GM04504 (cell line): ENCODE measurements at regions not wholly inside any gene's neighbourhood (a gene's known extent, or its start where the extent isn't known, plus 50 kb on each side); places are given as distances from the start of the nearest gene placed in this dataset.
"Not testable (repeated sequence)": the region's sequence is repeated elsewhere in the genome, so short reads cannot be mapped to it uniquely, and the experiment has no call there.

Experiments used
- DNase-seq: peaks from one replicate; pipeline ENCODE4 v3.0.0-alpha.2; 2012; ENCODE audit warnings: low read depth

DNA sequence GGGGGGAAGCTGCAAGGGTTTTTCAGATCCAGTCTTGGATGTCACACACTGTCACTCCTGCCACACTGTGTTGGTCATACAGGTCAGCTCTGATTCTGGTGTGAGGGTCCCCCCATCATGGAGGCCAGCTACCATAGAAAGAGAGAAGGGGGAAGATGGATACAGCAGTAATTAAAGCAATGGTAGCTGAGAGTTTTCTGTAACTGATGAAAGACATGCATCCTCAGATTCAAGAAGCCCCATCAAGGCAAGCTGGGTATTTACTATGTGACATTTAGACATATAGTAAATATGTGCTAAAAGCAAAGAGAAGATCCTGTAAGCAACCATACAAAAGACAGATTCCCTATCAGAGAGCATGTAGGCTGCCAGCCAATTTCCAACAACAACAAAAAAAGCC lies 110.9 kb upstream of the COL5A1 start:
- DNase-seq, result no peak

DNA sequence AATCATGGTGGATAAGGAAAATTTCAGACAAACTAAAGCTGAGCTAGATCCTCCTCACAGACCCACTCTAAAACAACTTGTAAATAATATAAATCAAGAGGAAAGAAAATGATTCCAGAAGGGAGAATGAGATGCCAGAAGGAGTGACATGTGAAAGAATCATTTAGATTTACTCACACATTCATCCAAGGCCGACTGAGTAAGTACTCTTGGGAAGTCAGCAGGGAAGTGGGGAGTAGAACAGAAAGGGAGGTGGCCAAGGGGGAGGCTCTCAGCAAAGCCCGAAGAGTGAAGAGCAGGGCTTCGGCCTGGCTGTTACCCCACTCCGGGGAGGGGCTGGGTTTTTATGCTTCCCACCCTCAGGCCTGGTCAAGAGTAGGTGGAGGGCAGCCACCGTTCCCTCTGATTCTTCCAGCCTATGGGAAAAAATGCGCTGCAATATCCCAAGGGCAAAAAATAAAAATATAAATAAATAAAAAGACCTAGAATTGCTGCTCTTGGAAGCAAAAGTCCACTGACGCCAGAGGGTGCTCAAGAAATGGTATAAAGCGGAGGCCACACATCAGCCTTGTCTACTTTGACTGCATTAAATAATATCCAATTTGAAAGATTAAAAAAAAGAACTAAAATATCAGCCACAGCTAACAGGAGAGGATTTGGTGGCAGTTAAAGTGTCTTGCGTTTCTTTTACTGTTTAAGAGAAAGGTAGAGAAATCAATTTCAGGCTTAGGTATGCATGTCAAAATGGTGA lies 110.2 kb upstream of the COL5A1 start:
- no peak for DNase-seq

DNA sequence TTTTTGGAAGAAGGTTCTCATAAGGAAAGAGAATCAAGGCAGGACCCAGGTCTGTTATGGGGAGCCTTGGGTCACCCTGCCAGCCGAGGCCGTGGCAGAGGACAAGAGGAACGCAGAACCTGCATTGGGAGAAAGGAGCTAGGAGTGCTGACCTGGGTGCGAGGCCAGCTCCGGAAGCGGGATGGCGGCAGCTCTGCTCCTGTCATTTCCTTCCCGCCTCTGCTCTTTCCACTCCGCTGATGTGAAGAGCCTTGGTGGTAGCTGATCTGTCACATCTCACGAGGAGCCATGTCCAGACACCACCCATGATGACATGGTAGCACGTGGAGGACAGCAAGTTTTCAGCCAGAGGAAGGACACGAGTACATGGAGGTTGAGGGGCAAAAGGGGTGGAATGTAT lies 109.5 kb upstream of the COL5A1 start:
- no peak for DNase-seq

DNA sequence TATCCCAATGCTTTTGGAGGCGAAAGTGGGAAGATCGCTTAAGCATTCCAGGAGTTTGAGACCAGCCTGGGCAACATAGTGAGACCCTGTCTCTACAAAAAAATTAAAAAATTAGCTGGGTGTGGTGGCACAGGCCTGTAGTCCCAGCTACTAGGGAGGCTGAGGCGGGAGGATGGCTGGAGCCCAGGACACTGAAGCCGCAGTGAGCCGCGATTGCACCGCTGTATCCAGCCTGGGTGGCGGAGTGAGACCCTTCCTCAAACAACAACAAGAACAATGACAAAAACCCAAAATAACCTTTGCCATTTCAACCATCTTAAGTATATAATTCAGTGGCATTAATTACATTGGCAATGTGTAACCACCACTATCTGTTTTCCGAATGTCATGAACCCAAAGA lies 108.9 kb upstream of the COL5A1 start:
- DNase-seq, result not testable (repeated sequence)

DNA sequence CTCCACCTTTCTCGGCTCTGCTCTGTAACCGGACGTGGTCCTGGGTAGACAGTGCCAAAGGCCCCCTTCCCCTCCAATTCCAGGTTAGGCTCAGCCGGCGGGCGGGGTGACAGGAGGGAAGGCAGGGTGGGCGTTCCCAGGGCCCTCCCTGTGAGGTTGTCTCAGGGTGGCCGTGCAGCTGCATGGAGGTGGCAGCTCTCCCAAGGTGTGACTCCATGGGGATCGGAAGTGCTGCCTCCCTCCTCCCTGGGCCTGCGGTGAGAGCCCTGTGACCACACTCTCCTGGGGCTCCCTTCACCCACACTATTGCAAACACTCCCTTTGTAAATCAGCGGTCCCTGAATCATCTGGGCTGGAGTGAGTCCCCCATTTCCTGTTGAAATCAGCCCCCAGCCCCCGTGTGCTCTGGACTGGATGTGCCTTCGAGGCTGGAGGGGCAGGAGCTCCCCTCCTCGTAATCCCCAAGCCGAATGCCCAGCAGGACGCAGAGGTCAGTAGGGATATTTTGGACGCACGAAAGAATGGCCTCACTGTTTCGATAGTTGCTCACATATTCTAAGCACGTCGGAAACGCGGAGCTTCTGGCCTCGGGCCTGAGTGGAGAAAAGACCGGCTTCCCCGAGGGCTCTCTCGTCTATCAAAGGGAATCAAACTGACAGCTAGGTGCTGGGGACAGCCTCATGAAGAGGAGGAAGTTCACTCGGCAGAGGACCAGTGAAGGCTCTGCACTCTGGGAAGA lies 107.6 kb upstream of the COL5A1 start:
- DNase-seq, result no peak

DNA sequence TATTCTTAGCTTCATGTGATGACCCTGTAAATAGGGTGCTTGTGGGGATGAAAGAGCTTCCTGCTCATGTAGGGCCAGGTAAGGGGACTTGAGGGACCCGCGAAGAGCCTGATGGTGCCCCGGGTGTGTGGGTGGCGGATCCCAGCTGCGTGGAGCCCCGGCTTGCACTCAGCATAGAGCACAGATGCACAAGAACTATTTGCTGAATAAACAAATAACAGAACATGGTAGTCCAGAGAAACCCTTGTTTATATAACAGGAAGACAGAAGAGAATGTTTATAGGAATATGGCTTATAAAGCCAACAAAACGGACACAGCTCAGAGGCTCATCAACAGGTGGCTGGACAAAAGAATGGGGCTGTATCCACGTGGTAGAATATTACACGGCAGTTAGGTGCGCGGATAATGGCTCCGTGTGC lies 106.9 kb upstream of the COL5A1 start:
- DNase-seq, result no peak

DNA sequence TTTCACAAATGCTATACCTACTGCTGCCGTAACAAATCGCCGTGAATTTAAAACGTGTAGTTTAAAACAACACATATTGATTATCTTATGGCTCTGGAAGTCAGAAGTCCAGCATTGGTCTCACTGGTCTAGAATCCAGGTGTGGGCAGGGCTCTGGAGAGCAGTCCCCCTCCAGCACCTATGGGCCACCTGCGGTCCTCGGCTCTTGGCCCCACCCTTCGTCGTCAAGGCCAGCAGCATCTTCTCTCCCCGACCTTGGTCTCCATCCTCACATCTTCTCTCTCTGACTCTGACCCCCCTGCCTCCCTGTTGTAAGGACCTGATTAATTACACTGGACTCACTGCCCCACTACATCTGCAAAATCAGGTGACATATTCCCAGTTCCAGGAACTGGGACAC lies 106.4 kb upstream of the COL5A1 start:
- DNase-seq, result no peak

DNA sequence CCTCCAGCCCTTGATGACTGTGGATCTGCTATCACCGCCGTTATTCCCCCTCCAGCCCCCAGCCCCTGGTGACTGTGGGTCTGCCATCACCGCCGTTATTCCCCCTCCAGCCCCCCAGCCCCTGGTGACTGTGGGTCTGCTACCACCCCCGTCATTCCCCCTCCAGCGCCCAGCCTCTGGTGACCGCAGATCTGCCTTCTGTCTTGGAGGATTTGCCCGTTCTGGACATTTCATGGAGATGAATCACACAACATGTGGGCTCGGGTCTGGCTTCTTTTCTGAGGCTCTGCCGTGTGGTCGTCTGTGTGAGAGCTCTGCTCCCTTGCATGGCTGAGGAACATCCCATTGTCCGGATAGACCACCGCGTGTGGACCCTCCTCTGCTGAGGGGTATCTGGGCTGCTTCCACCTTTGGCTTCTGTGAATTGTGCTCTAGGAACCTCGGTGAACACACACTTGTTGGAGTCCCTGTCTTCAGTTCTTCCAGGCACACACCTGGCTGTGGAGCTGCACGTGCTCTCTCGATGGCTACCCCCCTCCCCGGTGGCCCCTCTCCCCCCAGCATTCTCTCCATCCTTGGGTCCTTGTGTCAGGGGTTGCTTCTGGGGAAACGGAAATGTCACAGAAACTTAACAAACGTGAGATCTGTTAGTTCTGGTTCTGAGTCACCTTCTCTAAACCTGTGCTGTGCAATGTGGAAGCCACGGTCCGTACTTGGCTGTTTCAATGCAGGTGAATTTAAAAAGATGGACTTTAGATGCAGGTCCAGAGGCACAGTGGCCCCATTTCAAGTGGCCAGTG lies 105.3 kb upstream of the COL5A1 start:
- no peak for DNase-seq

DNA sequence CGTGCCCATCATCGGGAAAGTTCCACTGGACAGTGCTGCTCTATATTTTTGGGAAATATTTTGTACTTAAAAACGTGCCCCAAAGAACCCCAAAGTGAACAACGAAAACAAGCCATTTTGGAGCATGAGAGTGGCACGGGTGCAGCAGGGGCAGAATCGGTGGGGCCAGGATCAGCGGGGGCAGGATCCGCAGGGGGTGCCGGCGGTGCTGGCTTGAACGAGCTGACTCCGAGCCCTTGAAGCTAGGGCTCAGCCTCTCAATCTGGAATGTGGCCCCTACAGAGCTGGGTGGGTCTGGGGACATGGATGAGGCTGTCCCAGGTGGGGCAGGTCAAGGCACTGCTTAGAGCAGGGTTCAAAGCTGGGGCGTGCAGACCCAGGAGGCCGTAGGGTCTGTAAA lies 104.7 kb upstream of the COL5A1 start:
- DNase-seq, result no peak

DNA sequence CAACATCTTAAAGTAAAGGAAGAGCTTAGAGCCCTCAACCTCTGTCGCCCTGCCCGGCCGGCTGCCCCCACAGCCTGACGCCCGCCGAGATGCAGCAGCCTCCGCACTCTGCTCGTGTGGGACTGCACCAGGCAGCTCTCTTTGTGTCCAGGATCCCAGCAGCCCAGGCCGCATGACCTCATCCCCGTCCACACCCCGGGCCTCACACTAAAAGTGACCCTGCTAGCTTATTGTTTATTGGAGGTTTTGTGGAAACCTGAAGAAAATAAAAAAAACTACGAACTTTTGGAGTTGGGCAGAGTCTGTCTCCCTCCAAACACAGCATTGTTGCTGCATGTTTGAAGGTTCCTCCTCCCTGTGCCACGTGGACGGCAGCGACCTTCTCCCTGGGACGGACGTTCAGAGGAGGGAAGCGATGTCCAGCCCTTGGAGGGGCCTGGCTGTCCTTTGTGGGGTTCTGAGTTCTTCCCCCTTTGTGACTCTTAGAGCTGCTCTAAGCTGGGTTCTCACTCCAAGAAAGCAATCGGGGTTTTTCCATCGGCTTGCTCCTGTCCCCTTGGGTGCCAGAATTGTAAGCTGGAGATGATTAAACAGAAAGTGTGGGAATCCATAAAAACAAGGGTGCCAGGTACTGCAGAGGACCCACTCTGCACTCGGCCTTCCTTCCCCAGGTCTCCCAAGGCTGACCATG lies 103.5 kb upstream of the COL5A1 start:
- no peak for DNase-seq

DNA sequence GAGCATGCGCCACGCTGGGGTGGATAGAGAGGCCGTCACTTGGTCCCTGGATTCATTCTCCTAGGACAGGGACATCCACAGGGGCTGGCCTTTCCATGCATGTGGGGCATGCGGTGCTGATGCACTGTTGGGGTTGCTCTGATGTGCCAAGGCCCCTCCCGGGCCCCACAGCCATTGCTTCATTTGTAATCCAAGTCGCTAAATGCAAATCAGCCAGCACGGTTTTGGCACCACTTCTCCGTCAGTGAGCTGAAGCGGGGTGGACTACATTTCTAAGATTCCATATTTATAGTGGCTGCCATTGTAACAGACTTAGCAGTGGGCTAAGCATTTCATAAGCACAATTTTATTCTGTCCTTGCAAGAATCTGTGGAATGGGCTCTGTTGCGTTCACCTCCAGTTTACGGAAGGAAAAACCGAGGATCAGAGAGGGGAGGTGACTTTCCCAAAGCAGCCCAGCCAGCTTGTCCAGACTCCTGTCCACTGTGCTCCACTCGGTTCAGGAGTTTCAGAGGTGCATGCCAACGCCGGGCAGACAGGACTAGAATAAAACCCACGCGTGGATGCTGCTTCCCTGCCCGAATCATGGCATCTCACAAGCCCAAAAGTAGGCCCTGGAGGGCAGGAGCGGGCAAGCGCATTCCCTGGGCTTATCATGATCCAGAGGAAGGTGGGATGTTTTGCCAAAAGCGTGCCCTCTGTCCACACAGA lies 102.6 kb upstream of the COL5A1 start:
- DNase-seq, result no peak

DNA sequence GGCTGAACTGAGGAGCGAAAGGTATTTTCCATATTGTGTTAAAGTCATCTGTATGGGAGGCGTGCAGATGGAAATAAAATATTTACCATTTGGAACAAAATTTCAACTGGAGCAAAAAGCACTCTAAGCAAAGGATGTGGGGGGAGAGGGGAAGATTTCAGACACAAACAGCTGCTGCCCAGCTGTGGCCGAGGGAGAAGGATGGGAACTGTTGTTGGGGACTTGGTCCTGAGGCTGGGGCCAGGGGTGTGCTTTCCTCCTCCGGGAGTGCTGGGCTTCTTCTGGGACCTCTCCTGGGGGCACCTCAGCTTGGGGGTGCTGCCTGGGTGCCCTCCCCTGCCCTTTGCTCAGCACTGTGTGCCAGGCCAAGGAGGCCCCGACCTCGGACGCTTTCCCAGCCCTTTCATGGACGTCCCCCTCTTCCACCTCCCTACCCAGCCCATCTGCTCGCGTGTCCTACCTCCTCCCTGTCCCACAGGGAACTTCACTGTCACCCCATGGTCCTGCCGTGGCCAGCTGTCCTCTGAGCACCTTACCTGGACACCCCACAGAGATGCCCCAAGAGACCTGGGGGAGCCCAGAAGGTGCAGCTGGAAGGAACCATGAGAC lies 101.9 kb upstream of the COL5A1 start:
- no peak for DNase-seq

DNA sequence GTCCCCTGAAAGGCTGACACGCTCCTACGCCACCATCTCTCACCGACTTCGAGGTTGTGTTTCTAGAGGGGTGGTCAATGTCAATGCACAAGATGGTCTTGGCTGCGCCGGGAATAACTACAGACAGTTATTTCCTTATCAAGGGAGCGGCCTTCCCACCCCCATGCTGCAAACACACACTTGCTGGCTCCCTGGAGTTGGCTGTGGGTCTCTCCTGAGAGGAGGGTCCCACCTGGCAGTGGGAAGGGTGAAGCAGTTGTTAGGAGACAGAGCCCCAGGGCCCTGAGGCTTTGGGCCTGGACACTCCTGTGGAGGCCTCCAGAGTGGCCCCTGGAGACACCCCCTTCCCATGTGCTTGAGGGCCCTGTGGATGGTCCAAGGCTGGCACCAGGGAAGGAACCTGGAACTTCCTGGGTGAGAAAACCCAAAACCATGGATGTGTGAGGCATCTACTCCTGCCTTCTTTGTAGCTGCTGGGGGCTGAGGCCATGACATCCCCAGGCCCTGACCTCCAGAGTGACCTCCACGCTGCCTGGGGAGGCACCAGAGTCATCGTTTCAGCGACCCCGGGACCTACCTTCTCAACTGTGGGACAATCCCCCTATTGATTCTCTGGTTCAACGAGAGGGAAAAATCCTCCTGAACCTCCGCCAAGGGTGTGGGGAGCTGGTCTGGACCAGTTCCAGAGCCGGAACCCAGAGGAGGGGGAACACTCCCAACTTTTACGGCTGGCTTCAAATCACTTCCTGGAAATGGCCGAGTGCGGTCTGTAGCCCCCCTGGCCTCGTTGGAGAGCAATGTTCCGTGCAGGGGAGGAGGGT lies 101.1 kb upstream of the COL5A1 start:
- DNase-seq, result no peak

DNA sequence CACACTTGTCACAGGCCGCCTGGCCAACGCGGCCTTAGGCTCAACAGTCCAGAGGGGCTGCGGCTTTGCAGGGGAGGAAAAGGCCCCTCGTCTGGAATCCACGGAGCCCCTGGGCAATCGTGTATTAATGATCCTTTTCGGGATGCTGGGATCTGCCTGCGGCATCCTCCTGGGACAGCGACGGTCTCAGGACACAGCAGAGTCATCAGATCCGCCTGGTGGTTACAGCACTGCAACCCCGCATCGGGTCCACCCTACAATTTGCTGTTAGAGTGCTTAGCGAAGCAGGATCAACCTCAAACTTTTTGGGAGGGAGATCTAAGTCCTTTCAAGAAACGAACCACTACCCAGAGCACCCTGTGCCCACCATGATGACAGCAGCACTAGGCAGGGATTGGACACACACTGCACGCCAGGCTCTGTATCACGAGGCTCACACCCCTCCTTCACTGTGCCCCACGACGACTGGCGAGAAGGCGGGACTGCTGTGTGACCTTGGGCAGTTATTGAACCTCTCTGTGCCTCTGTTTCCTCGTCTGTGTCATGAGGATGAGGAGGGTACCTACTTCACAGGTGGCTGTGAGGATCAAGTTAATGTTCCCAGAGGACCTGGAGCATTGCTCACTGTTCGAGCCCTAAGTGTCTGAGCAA lies 100.4 kb upstream of the COL5A1 start:
- no peak for DNase-seq

DNA sequence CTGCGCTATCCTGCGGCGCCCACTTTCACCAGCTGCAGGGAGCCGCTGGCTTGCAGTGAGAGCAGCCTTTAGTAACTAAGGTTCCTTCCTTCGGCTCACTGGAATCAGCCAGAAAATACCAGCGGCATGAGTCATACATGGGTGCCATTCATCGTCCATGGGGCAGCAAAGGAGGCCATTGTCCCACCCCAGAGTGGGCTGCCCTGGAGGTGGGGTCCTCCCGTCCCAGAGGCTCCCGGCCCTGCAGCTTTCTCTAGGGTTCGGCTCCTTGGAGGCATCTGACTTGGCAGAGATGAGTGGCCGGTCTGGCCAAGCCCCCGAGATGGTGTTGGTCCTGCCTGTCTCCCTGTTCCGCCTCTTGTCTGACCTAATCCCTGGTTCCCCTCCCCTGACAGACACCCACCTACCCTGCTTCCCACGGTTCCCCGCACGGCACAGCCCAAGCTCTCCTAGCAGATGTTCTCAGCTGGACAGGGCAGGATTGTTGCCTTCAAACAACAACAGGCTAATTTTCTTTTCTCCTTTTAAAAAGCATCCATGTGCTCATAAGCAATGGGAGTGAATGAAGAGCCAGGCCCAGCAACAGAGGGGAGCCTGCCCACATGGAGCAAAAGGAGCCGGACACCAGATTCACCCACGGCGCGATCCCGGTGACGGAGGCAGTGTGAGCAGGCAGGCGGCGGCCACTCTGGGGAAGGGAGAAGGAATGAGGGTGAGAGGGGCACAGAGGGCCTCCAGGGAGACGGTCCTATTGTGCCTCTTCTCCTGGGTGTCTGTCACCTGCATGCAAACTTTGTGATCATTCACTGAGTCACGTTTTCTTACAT lies 97.0 kb upstream of the COL5A1 start:
- DNase-seq, result peak; percentile 53

DNA sequence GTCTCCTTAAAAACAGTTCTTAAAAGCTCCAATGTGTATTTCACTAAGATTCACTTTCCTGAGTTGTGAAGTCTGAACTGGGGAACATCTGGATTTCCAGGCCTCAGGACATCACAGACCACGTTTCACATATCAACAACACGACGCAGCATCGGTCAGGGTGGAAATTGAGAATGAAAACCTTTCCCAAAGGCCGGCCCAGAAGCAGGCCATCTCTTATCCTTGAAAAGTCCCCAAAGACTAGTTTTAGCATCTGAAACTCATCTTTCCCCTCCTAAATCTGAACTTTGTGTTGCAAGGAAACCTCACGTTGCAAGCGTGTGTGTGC lies 96.4 kb upstream of the COL5A1 start:
- DNase-seq, result no peak

DNA sequence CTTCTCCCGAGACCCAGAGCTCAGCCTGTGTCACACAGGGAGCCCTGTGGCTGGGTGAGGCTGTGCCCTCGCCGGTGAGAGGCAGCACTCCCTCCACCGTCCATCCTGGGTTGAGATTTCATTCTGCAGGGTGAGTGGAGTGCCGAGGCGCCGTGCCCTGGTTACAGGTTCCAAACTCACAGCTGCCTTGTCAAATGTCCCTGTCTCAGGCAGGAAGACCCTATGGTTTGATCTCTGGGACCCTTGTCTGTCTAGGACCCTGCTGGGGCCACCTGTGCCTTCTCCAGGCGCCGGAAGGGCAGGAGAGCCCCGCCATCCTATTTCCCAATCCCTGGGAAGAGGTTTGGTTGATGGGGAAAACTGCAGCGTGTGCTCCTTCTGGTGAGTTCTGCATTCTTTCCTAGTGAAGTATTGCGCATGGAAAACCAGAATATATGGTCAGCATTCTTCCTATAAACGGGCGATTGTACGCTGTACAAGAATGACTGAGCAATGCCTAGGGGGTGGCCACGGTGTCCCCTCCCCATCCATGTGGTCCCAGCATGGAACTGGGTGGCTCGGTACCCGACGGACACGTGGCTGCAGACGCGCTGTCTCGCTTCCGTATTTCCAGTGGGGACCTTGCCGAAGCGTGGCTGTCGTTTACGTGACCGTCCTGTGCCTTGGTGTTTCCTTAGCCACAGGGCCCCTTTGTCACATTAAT lies 95.9 kb upstream of the COL5A1 start:
- DNase-seq, result peak; percentile 84

DNA sequence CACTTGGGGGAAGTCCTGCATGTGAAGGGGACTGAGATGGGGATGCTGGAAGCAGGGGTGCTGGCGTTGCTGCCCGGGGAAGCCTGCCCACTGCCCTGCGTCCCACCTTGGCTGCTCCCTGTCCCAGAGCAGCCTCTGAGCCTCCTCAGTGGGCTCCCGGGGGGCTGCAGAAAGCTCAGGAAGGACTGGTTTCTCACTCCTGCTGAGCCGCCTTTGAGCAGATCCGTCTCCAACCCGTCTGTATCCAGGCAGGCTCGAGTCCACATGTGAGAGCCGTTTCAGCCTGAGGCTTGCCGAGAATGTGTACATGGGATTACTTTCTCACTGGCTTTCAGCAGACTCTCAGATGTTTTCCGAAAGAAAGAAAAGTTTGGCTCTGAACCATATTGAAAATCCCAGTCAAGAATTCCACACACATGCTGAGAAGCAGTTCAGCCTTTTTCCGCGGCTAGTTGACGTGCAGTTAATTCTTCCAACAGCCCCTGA lies 95.3 kb upstream of the COL5A1 start:
- DNase-seq, result peak; percentile 74
